H1 (cell line): ENCODE measurements at regions not wholly inside any gene's neighbourhood (a gene's known extent, or its start where the extent isn't known, plus 50 kb on each side); places are given as distances from the start of the nearest gene placed in this dataset.

Experiments
- CTCF ChIA-PET: fragments of 300-600 bp; sonication (Branson Sonifier 250); formaldehyde crosslinking; loops from one replicate; lab custom pipeline; 2021; ENCODE audit not compliant: partially characterized antibody; lab: Charles Lee
- POLR2A ChIA-PET: fragments of 300-600 bp; sonication (Branson Sonifier 250); formaldehyde crosslinking; loops from one replicate; lab custom pipeline; 2021; ENCODE audit warnings: inconsistent platforms; ENCODE audit not compliant: partially characterized antibody; lab: Charles Lee
- DNase-seq, 2 experiments: peaks; one replicate each; pipeline versions ENCODE4 v3.0.0 to v3.0.0-alpha.2; 2010 to 2022; ENCODE audit warnings: low spot score in 2 of 2, low read depth in 1 of 2, mixed read lengths in 1 of 2
- FAIRE-seq: peaks from 2 replicates; lab custom pipeline; 2011; peaks lifted over from hg19 to GRCh38; lab: Jason Lieb, UNC
- H2AFZ ChIP-seq: 2 replicates; pipeline ENCODE4 v1.8.1; 2012; ENCODE audit warnings: low read length, inconsistent platforms
- H2AK5ac ChIP-seq: 2 replicates; pipeline ENCODE4 v1.6.1; 2013; ENCODE audit warnings: low read depth, low read length
- H2BK120ac ChIP-seq: replicated peaks from 2 replicates; pipeline ENCODE3; 2013; ENCODE audit warnings: low read depth, low read length, inconsistent platforms
- H2BK12ac ChIP-seq: 2 replicates; pipeline ENCODE4 v1.6.1; 2013; ENCODE audit warnings: low read depth, low read length
- H2BK15ac ChIP-seq: 2 replicates; pipeline ENCODE4 v1.6.1; 2013; ENCODE audit warnings: low read length
- H2BK20ac ChIP-seq: 2 replicates; pipeline ENCODE4 v1.6.1; 2013; ENCODE audit warnings: low read length
- H2BK5ac ChIP-seq: 2 replicates; pipeline ENCODE4 v1.6.1; 2013; ENCODE audit warnings: low read depth, low read length
- H3K14ac ChIP-seq: 2 replicates; pipeline ENCODE4 v1.6.1; 2013; ENCODE audit warnings: inconsistent platforms; ENCODE audit not compliant: insufficient read length
- H3K18ac ChIP-seq: 2 replicates; pipeline ENCODE4 v1.6.1; 2013; ENCODE audit warnings: low read length; ENCODE audit errors: extremely low read depth
- H3K23ac ChIP-seq: 2 replicates; pipeline ENCODE4 v1.6.1; 2013; ENCODE audit warnings: inconsistent platforms; ENCODE audit not compliant: insufficient read length
- H3K23me2 ChIP-seq: 2 replicates; pipeline ENCODE4 v1.6.1; 2013; ENCODE audit warnings: low read depth, low read length
- H3K27ac ChIP-seq: 2 replicates; pipeline ENCODE4 v1.6.1; 2011; ENCODE audit warnings: low read depth, low read length, inconsistent platforms
- H3K27me3 ChIP-seq, 4 experiments: replicated peaks in 1 of 4; 1 replicate in 1 of 4; 2 replicates in 3 of 4; pipeline versions ENCODE4 v1.6.1 to v1.8.1; 2011 to 2013; ENCODE audit warnings: low read length in 3 of 4, mild to moderate bottlenecking in 3 of 4, inconsistent platforms in 2 of 4, mixed read lengths in 2 of 4, moderate library complexity in 1 of 4; ENCODE audit not compliant: control insufficient read depth in 3 of 4, insufficient read depth in 3 of 4; ENCODE audit errors: extremely low read depth in 1 of 4
- H3K36me3 ChIP-seq, 4 experiments: 2 replicates each; pipeline versions ENCODE4 v1.6.1 to v1.8.1; 2011 to 2013; ENCODE audit warnings: mild to moderate bottlenecking in 4 of 4, low read length in 3 of 4, moderate library complexity in 2 of 4, control low read depth in 1 of 4, inconsistent platforms in 1 of 4; ENCODE audit not compliant: insufficient read depth in 4 of 4, control insufficient read depth in 2 of 4
- H3K4ac ChIP-seq: replicated peaks from 2 replicates; pipeline ENCODE3; 2013; ENCODE audit warnings: low read length, low read depth, mixed read lengths, inconsistent platforms; ENCODE audit not compliant: insufficient read length
- H3K4me1 ChIP-seq, 4 experiments: replicated peaks in 1 of 4; 1 replicate in 1 of 4; 2 replicates in 3 of 4; pipeline versions ENCODE4 v1.6.1 to v1.8.1; 2011 to 2013; ENCODE audit warnings: low read length in 3 of 4, inconsistent platforms in 2 of 4, mixed read lengths in 1 of 4; ENCODE audit not compliant: insufficient read depth in 4 of 4, control insufficient read depth in 3 of 4
- H3K4me2 ChIP-seq, 2 experiments: 2 replicates each; pipeline versions ENCODE4 v1.6.1 to v1.8.1; 2011 to 2013; ENCODE audit warnings: low read depth in 2 of 2, low read length in 2 of 2, control low read depth in 1 of 2, inconsistent platforms in 1 of 2, mild to moderate bottlenecking in 1 of 2; ENCODE audit not compliant: insufficient read depth in 1 of 2
- H3K4me3 ChIP-seq, 4 experiments: fragments of 200-600, 300-600 bp in 1 of 4; sonication (generic), shearing (Covaris generic), sonication (Bioruptor Twin) in 1 of 4; 2 replicates each; pipeline versions ENCODE4 v1.5.1 to v1.8.1; 2011 to 2016; ENCODE audit warnings: low read length in 4 of 4, low read depth in 3 of 4, control low read depth in 2 of 4, inconsistent platforms in 2 of 4, mild to moderate bottlenecking in 2 of 4, mixed read lengths in 1 of 4, moderate library complexity in 1 of 4; ENCODE audit not compliant: insufficient read depth in 2 of 4; ENCODE audit errors: extremely low read depth in 1 of 4
- H3K56ac ChIP-seq: replicated peaks from 2 replicates; pipeline ENCODE3; 2013; ENCODE audit warnings: low read depth, mild to moderate bottlenecking, mixed read lengths, low read length, inconsistent platforms; ENCODE audit not compliant: insufficient read length
- H3K79me1 ChIP-seq: 2 replicates; pipeline ENCODE4 v1.6.1; 2013; ENCODE audit warnings: low read depth, low read length, control low read depth
- H3K79me2 ChIP-seq, 2 experiments: 2 replicates each; pipeline versions ENCODE4 v1.6.1 to v1.8.1; 2012 to 2013; ENCODE audit warnings: low read length in 2 of 2, mild to moderate bottlenecking in 2 of 2, inconsistent platforms in 1 of 2; ENCODE audit not compliant: insufficient read depth in 2 of 2, control insufficient read depth in 1 of 2
- H3K9ac ChIP-seq, 4 experiments: replicated peaks in 1 of 4; 1 replicate in 1 of 4; 2 replicates in 3 of 4; pipeline versions ENCODE4 v1.6.1 to v1.8.1; 2011 to 2013; ENCODE audit warnings: low read depth in 3 of 4, low read length in 3 of 4, control low read depth in 2 of 4, mild to moderate bottlenecking in 2 of 4, moderate library complexity in 2 of 4, inconsistent platforms in 1 of 4; ENCODE audit errors: extremely low read depth in 1 of 4
- H3K9me3 ChIP-seq, 2 experiments: 2 replicates each; pipeline versions ENCODE4 v1.6.1 to v1.8.1; 2012 to 2013; ENCODE audit warnings: mild to moderate bottlenecking in 2 of 2, moderate library complexity in 2 of 2, control low read depth in 1 of 2, inconsistent platforms in 1 of 2, low read depth in 1 of 2, low read length in 1 of 2, mixed read lengths in 1 of 2; ENCODE audit not compliant: insufficient read depth in 2 of 2
- H4K20me1 ChIP-seq, 2 experiments: replicated peaks in 1 of 2; 2 replicates each; pipeline versions ENCODE3 to v1.8.1; 2011 to 2013; ENCODE audit warnings: inconsistent platforms in 2 of 2, low read length in 2 of 2, mild to moderate bottlenecking in 1 of 2; ENCODE audit not compliant: insufficient read depth in 2 of 2, control insufficient read depth in 1 of 2
- H4K5ac ChIP-seq: 2 replicates; pipeline ENCODE4 v1.6.1; 2013; ENCODE audit warnings: low read length, low read depth, mixed read lengths, inconsistent platforms; ENCODE audit not compliant: insufficient read length
- H4K8ac ChIP-seq: 2 replicates; pipeline ENCODE4 v1.8.0; 2013; ENCODE audit warnings: mild to moderate bottlenecking, moderate library complexity, low read length, inconsistent platforms; ENCODE audit not compliant: insufficient read depth; ENCODE audit errors: extremely low read depth
- H4K91ac ChIP-seq: replicated peaks from 2 replicates; pipeline ENCODE3; 2013; ENCODE audit warnings: low read length, mixed read lengths, inconsistent platforms; ENCODE audit not compliant: insufficient read length
- ASH2L ChIP-seq: fragments of 200-600, 300-600 bp; sonication (generic); IDR thresholded peaks from one replicate; pipeline ENCODE4 v1.7.1; 2017; ENCODE audit warnings: low read length
- ATF2 ChIP-seq: IDR thresholded peaks from 2 replicates; pipeline ENCODE4 v1.6.1; 2012; ENCODE audit warnings: low read length, inconsistent platforms
- BACH1 ChIP-seq: IDR thresholded peaks from 2 replicates; pipeline ENCODE4 v1.6.1; 2012; ENCODE audit warnings: low read length, improper control_type of control experiment
- CBX5 ChIP-seq: fragments of 300-800, 300-1000 bp; sonication (generic); IDR thresholded peaks from 2 replicates; pipeline ENCODE4 v1.7.1; 2016; ENCODE audit warnings: antibody characterized with exemption, low read length, low read depth
- CHD1 ChIP-seq: IDR thresholded peaks from 2 replicates; pipeline ENCODE4 v1.6.1; 2012; ENCODE audit warnings: low read depth, low read length, improper control_type of control experiment
- EZH2 ChIP-seq: fragments of 200-600 bp; sonication (generic); IDR thresholded peaks from 2 replicates; pipeline ENCODE4 v1.7.1; 2012; ENCODE audit warnings: low read depth, mild to moderate bottlenecking, moderate library complexity, low read length, inconsistent platforms; ENCODE audit not compliant: severe bottlenecking
- GTF2F1 ChIP-seq: IDR thresholded peaks from 2 replicates; pipeline ENCODE4 v1.6.1; 2012; ENCODE audit warnings: low read depth, low read length, improper control_type of control experiment, borderline replicate concordance
- KDM1A ChIP-seq: fragments of 200-600, 300-600 bp; sonication (generic); IDR thresholded peaks from 2 replicates; pipeline ENCODE4 v1.7.1; 2016; ENCODE audit warnings: mild to moderate bottlenecking, low read length, borderline replicate concordance
- POU5F1 ChIP-seq: IDR thresholded peaks from 2 replicates; pipeline ENCODE4 v1.6.1; 2011; ENCODE audit warnings: low read depth, mild to moderate bottlenecking, low read length, moderate library complexity
- RAD21 ChIP-seq, 2 experiments: IDR thresholded peaks in 1 of 2; conservative IDR thresholded peaks in 1 of 2; 2 replicates each; pipeline ENCODE4 v1.6.1; 2011; ENCODE audit warnings: low read depth in 2 of 2, low read length in 2 of 2, improper control_type of control experiment in 1 of 2, inconsistent platforms in 1 of 2, mild to moderate bottlenecking in 1 of 2, moderate library complexity in 1 of 2
- RBBP5 ChIP-seq: IDR thresholded peaks from 2 replicates; pipeline ENCODE4 v1.7.1; 2012; ENCODE audit warnings: low read depth, mild to moderate bottlenecking, inconsistent platforms, low read length, moderate library complexity, borderline replicate concordance
- WGBS, 2 experiments: shearing (Covaris generic) in 1 of 2; methylation state at CpG; one replicate each; pipeline versions ENCODE4 v1.1.6 to v1.1.7; 2013 to 2015; ENCODE audit warnings: low lambda C conversion rate in 2 of 2, mixed read lengths in 2 of 2, inconsistent platforms in 1 of 2, low coverage in 1 of 2, missing lambda C conversion rate in 1 of 2; ENCODE audit not compliant: insufficient replicate concordance in 2 of 2, insufficient coverage in 1 of 2, insufficient read length in 1 of 2; ENCODE audit errors: extremely low coverage in 1 of 2, missing lambda C conversion rate in 1 of 2; 5-methylcytosine and 5-hydroxymethylcytosine counted together

GRCh38 chr1:194252199-194252598 is 1065.8 kb upstream of the B3GALT2 start:
- Histone ChIP-seq H4K91ac (no peak overlapping the region), H3K23ac (no peak overlapping the region), H3K4ac (no peak overlapping the region), H2AFZ (no peak overlapping the region), H3K4me3 (no peak overlapping the region), H4K8ac (no peak overlapping the region), H3K9ac (no peak overlapping the region), H2BK120ac (no peak overlapping the region), H2BK5ac (no peak overlapping the region), H3K23me2 (0 out of 2 replicates have a peak, but pooled peaks cover 1% of the 10 kb centered on the region), H3K27ac (no peak overlapping the region), H2BK12ac (no peak overlapping the region), H4K5ac (no peak overlapping the region), H3K27me3 (no peaks in the 10 kb centered on the region), H3K14ac (no peak overlapping the region), H3K36me3 (no peaks in the 10 kb centered on the region), H3K4me2 (no peak overlapping the region), H3K9me3 (no peaks in the 10 kb centered on the region), H3K56ac (no peak overlapping the region), H4K20me1 (no peaks in the 10 kb centered on the region), H2BK20ac (no peak overlapping the region), H2AK5ac (no peak overlapping the region), H3K18ac (no peak overlapping the region), H2BK15ac (no peak overlapping the region), H3K79me2 (no peaks in the 10 kb centered on the region), H3K4me1 (no peaks in the 10 kb centered on the region), H3K79me1 (no peaks in the 10 kb centered on the region)
- FAIRE-seq = no peak
- CTCF ChIA-PET = no interaction called here
- no peak for TF ChIP-seq BACH1
- TF ChIP-seq ATF2 = no peak
- no peak for TF ChIP-seq EZH2
- TF ChIP-seq CHD1 = no peak
- TF ChIP-seq KDM1A = no peak
- TF ChIP-seq CBX5 = no peak
- no peak for TF ChIP-seq POU5F1
- no peak for TF ChIP-seq RAD21 (IDR thresholded peaks at IDR 0.05 in 1 of 2, conservative IDR thresholded peaks at IDR 0.05 in 1 of 2; ENCODE audit: low read depth in 2 of 2, low read length in 2 of 2)
- TF ChIP-seq RBBP5 = no peak
- TF ChIP-seq GTF2F1 = no peak
- TF ChIP-seq ASH2L = no peak
- WGBS, 2 experiments = 86% methylated on average over 1 of the region's 1 CpG; no CpG with 5 or more reads in 1 of the 2 experiments
- POLR2A ChIA-PET = no interaction called here
- DNase-seq = no peak
